C4-2B (cell line): ENCODE measurements at regions not wholly inside any gene's neighbourhood (a gene's known extent, or its start where the extent isn't known, plus 50 kb on each side); places are given as distances from the start of the nearest gene placed in this dataset.
"Not testable (repeated sequence)": the region's sequence is repeated elsewhere in the genome, so short reads cannot be mapped to it uniquely, and the experiment has no call there.

Source experiments
- CTCF ChIP-seq: fragments of 450-650 bp; conservative IDR thresholded peaks from 2 replicates; pipeline ENCODE4 v1.5.1; 2017; ENCODE audit warnings: mild to moderate bottlenecking
- ZFX ChIP-seq: fragments of 450-650 bp; IDR thresholded peaks from 2 replicates; pipeline ENCODE4 v1.6.1; 2017

DNA sequence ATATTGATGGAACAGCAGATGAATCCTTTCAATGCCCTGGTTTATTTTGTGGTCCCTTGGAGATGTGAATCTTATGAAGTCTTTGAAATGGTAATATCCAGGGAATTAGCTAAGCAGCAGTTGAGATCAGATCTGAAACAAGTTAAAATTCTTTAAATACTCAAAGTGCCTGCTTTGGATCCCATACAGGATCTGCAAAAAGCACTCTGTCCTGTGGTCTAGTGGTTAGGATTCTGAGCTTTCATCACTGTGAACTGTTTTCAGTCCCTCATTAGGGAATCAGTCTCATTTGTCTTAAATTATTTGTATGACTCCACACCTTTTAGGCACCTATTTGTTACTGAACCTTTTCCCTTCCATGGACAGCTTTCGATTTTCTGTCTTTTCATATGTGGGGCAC, 215.2 kb upstream of the TGIF2LX start:
- TF ChIP-seq CTCF, ZFX: not testable (repeated sequence)
